Astrocyte (in vitro differentiated cells and primary cell): ENCODE measurements at regions not wholly inside any gene's neighbourhood (a gene's known extent, or its start where the extent isn't known, plus 50 kb on each side); places are given as distances from the start of the nearest gene placed in this dataset.
A peak's percentile ranks its signal among the peaks of the same experiment; 100 is the strongest.

ENCODE experiments used
- DNase-seq: peaks from one replicate; pipeline ENCODE4 v3.0.0-alpha.2; 2010; ENCODE audit warnings: low read depth
- FAIRE-seq: peaks from 2 replicates; lab custom pipeline; 2011; peaks lifted over from hg19 to GRCh38; lab: Jason Lieb, UNC
- H2AFZ ChIP-seq: 2 replicates; pipeline ENCODE4 v1.6.0; 2012; ENCODE audit warnings: low read depth, low read length, inconsistent platforms
- H3K27ac ChIP-seq: 2 replicates; pipeline ENCODE4 v1.5.1; 2011; ENCODE audit warnings: low read depth, low read length, inconsistent platforms
- H3K27me3 ChIP-seq: 2 replicates; pipeline ENCODE4 v1.6.0; 2011; ENCODE audit warnings: low read length, inconsistent platforms; ENCODE audit not compliant: insufficient read depth
- H3K36me3 ChIP-seq: 2 replicates; pipeline ENCODE4 v1.5.1; 2011; ENCODE audit warnings: low read length, inconsistent platforms; ENCODE audit not compliant: insufficient read depth
- H3K4me1 ChIP-seq: 2 replicates; pipeline ENCODE4 v1.5.1; 2011; ENCODE audit warnings: low read length, inconsistent platforms; ENCODE audit not compliant: insufficient read depth
- H3K4me2 ChIP-seq: 2 replicates; pipeline ENCODE4 v1.6.0; 2012; ENCODE audit warnings: low read length, inconsistent platforms
- H3K4me3 ChIP-seq: 2 replicates; pipeline ENCODE4 v1.5.1; 2011; ENCODE audit warnings: low read depth, mild to moderate bottlenecking, low read length, inconsistent platforms; ENCODE audit not compliant: insufficient read depth
- H3K79me2 ChIP-seq: 2 replicates; pipeline ENCODE4 v1.6.0; 2012; ENCODE audit warnings: mild to moderate bottlenecking, low read length, inconsistent platforms; ENCODE audit not compliant: insufficient read depth
- H3K9ac ChIP-seq: 2 replicates; pipeline ENCODE4 v1.6.0; 2012; ENCODE audit warnings: mild to moderate bottlenecking, low read length, inconsistent platforms
- H3K9me3 ChIP-seq: 2 replicates; pipeline ENCODE4 v1.5.1; 2012; ENCODE audit warnings: low read depth, mild to moderate bottlenecking, low read length, inconsistent platforms; ENCODE audit not compliant: insufficient read depth
- H4K20me1 ChIP-seq: 2 replicates; pipeline ENCODE4 v1.6.0; 2012; ENCODE audit warnings: low read length, inconsistent platforms; ENCODE audit not compliant: insufficient read depth
- H3K27ac Mint-ChIP-seq: one replicate; pipeline ENCODE4 v1.8.0; 2021; ENCODE audit warnings: mild to moderate bottlenecking, mixed read lengths; ENCODE audit not compliant: unreplicated experiment
- H3K27me3 Mint-ChIP-seq: one replicate; pipeline ENCODE4 v1.8.0; 2021; ENCODE audit warnings: low read depth, mixed read lengths; ENCODE audit not compliant: unreplicated experiment
- H3K36me3 Mint-ChIP-seq: one replicate; pipeline ENCODE4 v1.8.0; 2021; ENCODE audit warnings: low read depth, mixed read lengths; ENCODE audit not compliant: unreplicated experiment
- H3K4me1 Mint-ChIP-seq: one replicate; pipeline ENCODE4 v1.8.0; 2021; ENCODE audit warnings: low read depth, mixed read lengths; ENCODE audit not compliant: unreplicated experiment
- H3K4me3 Mint-ChIP-seq: one replicate; pipeline ENCODE4 v1.8.0; 2021; ENCODE audit warnings: mild to moderate bottlenecking, moderate library complexity, mixed read lengths; ENCODE audit not compliant: unreplicated experiment
- H3K9me3 Mint-ChIP-seq: one replicate; pipeline ENCODE4 v1.8.0; 2021; ENCODE audit warnings: mild to moderate bottlenecking, mixed read lengths; ENCODE audit not compliant: unreplicated experiment
- CTCF ChIP-seq: IDR thresholded peaks from 2 replicates; pipeline ENCODE4 v1.5.1; 2011; ENCODE audit warnings: low read depth, mild to moderate bottlenecking, inconsistent platforms, low read length, moderate library complexity; ENCODE audit not compliant: insufficient read depth
- EZH2 ChIP-seq: IDR thresholded peaks from 2 replicates; pipeline ENCODE4 v1.6.1; 2012; ENCODE audit warnings: mild to moderate bottlenecking, low read length, inconsistent platforms; ENCODE audit not compliant: insufficient read depth

GRCh38 chrX:139298437-139298836 is 232.1 kb upstream of the F9 start:
- no peaks in the 10 kb centered on the region for H3K9me3 ChIP-seq
- peaks cover 3% of the 10 kb centered on the region for H3K27me3 ChIP-seq
- DNase-seq, result no peak
- Mint-ChIP-seq H3K27ac (no peak overlapping the region), H3K9me3 (no peaks in the 10 kb centered on the region), H3K36me3 (no peaks in the 10 kb centered on the region), H3K27me3 (peaks cover 2% of the 10 kb centered on the region), H3K4me3 (no peak overlapping the region), H3K4me1 (no peaks in the 10 kb centered on the region)
- TF ChIP-seq EZH2, result no peak
- no peak for TF ChIP-seq CTCF
- peak; percentile 69 for FAIRE-seq
- no peak overlapping the region for H3K9ac ChIP-seq
- H3K36me3 ChIP-seq, result no peaks in the 10 kb centered on the region
- H2AFZ ChIP-seq, result no peak overlapping the region
- H3K79me2 ChIP-seq, result no peaks in the 10 kb centered on the region
- H3K4me1 ChIP-seq, result no peaks in the 10 kb centered on the region
- H3K4me2 ChIP-seq, result no peak overlapping the region
- H3K27ac ChIP-seq, result no peak overlapping the region
- H3K4me3 ChIP-seq, result no peak overlapping the region
- H4K20me1 ChIP-seq, result no peaks in the 10 kb centered on the region

GRCh38 chrX:139297638-139298037 is 232.9 kb upstream of the F9 start:
- Histone ChIP-seq H4K20me1 (no peaks in the 10 kb centered on the region), H3K4me2 (no peak overlapping the region), H3K4me1 (no peaks in the 10 kb centered on the region), H3K9ac (no peak overlapping the region), H3K4me3 (no peak overlapping the region), H3K27me3 (peaks cover 3% of the 10 kb centered on the region), H3K36me3 (no peaks in the 10 kb centered on the region), H3K79me2 (no peaks in the 10 kb centered on the region), H3K27ac (no peak overlapping the region), H3K9me3 (no peaks in the 10 kb centered on the region), H2AFZ (no peak overlapping the region)
- H3K4me1 Mint-ChIP-seq, result no peaks in the 10 kb centered on the region
- no peak for TF ChIP-seq EZH2
- no peaks in the 10 kb centered on the region for H3K9me3 Mint-ChIP-seq
- no peak for DNase-seq
- no peak overlapping the region for H3K4me3 Mint-ChIP-seq
- H3K36me3 Mint-ChIP-seq, result no peaks in the 10 kb centered on the region
- no peak overlapping the region for H3K27ac Mint-ChIP-seq
- peaks cover 2% of the 10 kb centered on the region for H3K27me3 Mint-ChIP-seq
- FAIRE-seq, result peak; percentile 87

- H3K4me2 ChIP-seq, result no peak overlapping the region
- no peaks in the 10 kb centered on the region for H4K20me1 ChIP-seq
- Mint-ChIP-seq H3K36me3 (no peaks in the 10 kb centered on the region), H3K4me3 (no peak overlapping the region), H3K27me3 (peaks cover 2% of the 10 kb centered on the region), H3K9me3 (no peaks in the 10 kb centered on the region), H3K27ac (no peak overlapping the region), H3K4me1 (peaks cover 8% of the 10 kb centered on the region)
- no peak overlapping the region for H3K27ac ChIP-seq
- no peak for DNase-seq
- no peak overlapping the region for H2AFZ ChIP-seq
- no peak overlapping the region for H3K4me3 ChIP-seq
- no peak for FAIRE-seq
- no peaks in the 10 kb centered on the region for H3K27me3 ChIP-seq
- TF ChIP-seq CTCF (no peak), EZH2 (no peak)
- H3K4me1 ChIP-seq, result no peaks in the 10 kb centered on the region
- H3K9me3 ChIP-seq, result no peaks in the 10 kb centered on the region
- no peak overlapping the region for H3K9ac ChIP-seq
- no peaks in the 10 kb centered on the region for H3K36me3 ChIP-seq
- no peaks in the 10 kb centered on the region for H3K79me2 ChIP-seq
Measured at GRCh38 chrX:139293991-139294390, 236.5 kb upstream of the F9 start.
